Muscle layer of duodenum (tissue), 2 donors: ENCODE measurements at regions not wholly inside any gene's neighbourhood (a gene's known extent, or its start where the extent isn't known, plus 50 kb on each side); places are given as distances from the start of the nearest gene placed in this dataset.

Experiments used
- H3K27ac ChIP-seq: one replicate; pipeline ENCODE4 v1.7.0; 2013; ENCODE audit warnings: mild to moderate bottlenecking, low read length
- H3K27me3 ChIP-seq: one replicate; pipeline ENCODE4 v1.7.0; 2013; ENCODE audit warnings: low read depth, mild to moderate bottlenecking, control low read depth, low read length
- H3K36me3 ChIP-seq, 2 donors: one replicate each; pipeline ENCODE4 v1.7.0; 2013; ENCODE audit warnings: low read length in 2 of 2, control low read depth in 1 of 2, mild to moderate bottlenecking in 1 of 2; ENCODE audit not compliant: insufficient read depth in 2 of 2, control insufficient read depth in 1 of 2
- H3K4me1 ChIP-seq, 2 donors: one replicate each; pipeline ENCODE4 v1.7.0; 2013; ENCODE audit warnings: low read length in 2 of 2, mild to moderate bottlenecking in 2 of 2, control low read depth in 1 of 2, moderate library complexity in 1 of 2; ENCODE audit not compliant: insufficient read depth in 2 of 2, control insufficient read depth in 1 of 2
- H3K4me3 ChIP-seq, 2 donors: one replicate each; pipeline ENCODE4 v1.7.0; 2013; ENCODE audit warnings: low read length in 2 of 2, low read depth in 1 of 2, mild to moderate bottlenecking in 1 of 2
- H3K9me3 ChIP-seq, 2 donors: one replicate each; pipeline ENCODE4 v1.7.0; 2013; ENCODE audit warnings: low read length in 2 of 2, control low read depth in 1 of 2, mild to moderate bottlenecking in 1 of 2; ENCODE audit not compliant: control insufficient read depth in 1 of 2
- donor health status: healthy.

DNA sequence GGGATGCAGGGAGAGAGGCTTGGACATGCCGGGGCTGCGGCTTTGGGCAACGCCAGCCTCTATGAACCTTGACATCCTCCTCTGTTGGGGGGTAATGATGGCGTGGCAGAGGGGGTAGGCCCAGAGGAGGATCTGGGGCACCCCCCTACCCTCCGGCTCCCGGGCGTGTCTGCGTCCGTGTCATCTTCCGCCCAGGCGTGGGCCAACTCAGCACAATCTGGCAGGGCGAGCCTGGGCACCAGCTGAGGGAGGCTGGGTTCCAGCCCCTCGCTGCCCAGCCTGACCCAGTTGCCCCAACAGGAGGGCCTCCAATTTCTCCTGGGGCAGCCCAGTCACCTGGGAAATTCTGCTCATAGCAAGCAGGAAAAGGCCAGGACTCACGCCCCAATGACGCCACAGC is 62.9 kb upstream of the IL17B start:
- Histone ChIP-seq H3K36me3 (no peaks in the 10 kb centered on the region), H3K4me3 (no peak overlapping the region), H3K4me1 (peaks cover 2 to 7% of the 10 kb centered on the region in 2 donors), H3K27me3 (no peaks in the 10 kb centered on the region), H3K27ac (no peak overlapping the region), H3K9me3 (no peaks in the 10 kb centered on the region)

DNA sequence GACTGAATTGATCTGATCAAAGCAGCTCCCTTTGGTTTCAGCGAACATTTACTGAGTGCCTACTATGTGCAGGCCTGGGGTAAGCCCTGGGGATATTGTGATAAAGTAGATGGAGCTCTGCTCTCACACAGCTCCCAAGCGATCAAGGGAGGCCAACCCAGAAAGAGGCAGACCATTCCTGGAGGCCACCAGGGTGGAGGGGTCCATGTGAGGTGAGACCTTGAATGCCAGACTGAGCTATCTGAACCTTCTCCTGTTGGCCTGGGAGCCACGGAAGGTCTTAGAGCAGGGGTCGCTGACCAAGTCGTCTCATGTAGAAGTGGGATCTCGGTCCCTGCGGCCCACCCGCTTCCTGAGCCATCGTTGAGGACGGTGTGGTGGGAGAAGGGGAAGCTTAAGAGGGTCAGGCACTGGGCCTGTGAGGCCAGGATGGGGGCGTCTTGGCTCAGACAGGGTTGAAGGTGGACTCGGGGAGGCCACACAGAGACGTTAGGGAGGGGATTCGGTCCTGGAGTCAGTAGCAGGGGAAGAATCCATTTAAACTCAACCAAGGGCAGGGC is 62.2 kb upstream of the IL17B start:
- Histone ChIP-seq H3K36me3 (no peaks in the 10 kb centered on the region), H3K27ac (no peak overlapping the region), H3K9me3 (no peaks in the 10 kb centered on the region)

DNA sequence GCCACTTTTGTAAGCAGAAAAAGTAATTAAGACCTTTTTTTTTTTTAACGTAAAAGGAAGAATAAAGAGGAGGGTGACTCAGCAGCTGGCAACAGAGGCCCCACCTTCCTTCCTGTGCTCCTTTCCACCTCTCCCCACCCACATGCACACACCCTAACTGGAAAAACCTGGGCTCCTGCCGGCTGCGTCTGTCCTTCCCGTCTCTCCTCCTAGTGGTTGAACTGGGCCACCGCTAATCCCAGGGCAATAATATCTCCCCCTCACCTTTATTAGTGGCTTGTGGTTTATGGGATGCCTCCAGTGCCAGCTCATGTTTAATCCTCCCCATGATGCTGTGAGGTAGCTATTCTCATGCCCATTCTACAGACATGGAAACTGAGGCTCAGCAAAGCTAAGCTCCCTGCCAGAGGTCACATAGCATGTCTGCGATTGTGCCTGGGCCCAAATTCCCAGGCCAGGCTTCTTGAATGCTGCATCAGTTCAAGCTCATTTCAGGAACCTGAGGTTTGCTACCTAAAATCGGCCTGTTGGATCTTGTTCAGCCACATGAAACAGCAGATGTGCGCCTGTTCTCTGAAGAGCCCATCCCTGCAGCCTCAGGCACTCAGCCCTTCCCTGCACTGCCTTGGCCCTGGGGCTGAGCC is 60.9 kb upstream of the IL17B start:
- Histone ChIP-seq H3K9me3 (no peaks in the 10 kb centered on the region), H3K27ac (peak overlapping the region; percentile 14), H3K27me3 (no peaks in the 10 kb centered on the region), H3K4me1 (peaks cover 2 to 17% of the 10 kb centered on the region in 2 donors), H3K4me3 (no peak overlapping the region), H3K36me3 (no peaks in the 10 kb centered on the region)

More for the DNA sequence above, 62.2 kb upstream of the IL17B start:
- Histone ChIP-seq H3K4me1 (peaks cover 2 to 10% of the 10 kb centered on the region in 2 donors), H3K4me3 (no peak overlapping the region), H3K27me3 (no peaks in the 10 kb centered on the region)

DNA sequence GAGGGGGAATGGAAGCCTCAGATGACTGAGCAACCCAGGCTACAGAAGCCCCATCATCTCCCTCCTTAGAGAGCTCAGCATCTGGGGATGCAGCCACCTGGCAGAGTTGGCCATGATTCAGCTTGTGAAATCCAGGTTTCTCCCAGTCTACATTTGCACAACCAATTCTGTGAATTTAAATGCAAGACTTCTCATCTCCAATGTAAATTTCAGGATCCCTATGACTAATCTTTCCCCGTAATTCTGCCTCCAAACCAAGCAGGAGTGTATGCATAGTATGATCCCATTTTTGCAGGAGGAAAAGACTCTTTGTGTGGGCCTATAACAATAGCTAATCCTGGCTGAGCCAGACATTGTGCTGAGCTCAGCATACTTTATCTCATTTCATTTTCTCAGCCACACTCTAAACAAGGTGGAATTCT is 59.6 kb upstream of the IL17B start:
- H3K4me3 ChIP-seq, result no peak overlapping the region
- H3K27me3 ChIP-seq, result no peaks in the 10 kb centered on the region
- H3K36me3 ChIP-seq, result no peaks in the 10 kb centered on the region
- H3K27ac ChIP-seq, result no peak overlapping the region
- H3K4me1 ChIP-seq, result peaks cover 2 to 17% of the 10 kb centered on the region in 2 donors
- no peaks in the 10 kb centered on the region for H3K9me3 ChIP-seq

DNA sequence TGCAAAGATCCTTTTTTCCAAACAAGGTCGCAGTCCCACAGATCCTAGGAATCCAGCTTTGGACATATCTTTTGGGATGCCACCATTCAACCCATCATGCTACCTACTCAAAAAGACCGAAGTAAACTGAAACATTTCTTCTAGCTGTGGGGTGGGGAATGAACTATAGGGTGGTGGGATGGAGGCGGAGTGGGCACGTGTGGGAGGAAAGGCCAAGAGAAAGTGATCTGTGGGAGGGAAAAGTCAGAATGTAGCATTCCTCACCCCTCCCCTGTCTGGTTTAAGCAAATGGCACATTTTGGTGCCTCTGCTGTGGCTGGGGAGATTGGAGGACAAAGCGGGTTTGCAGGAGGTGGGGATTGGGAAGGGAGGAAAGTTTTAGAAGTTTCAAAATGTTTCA is 59.2 kb upstream of the IL17B start:
- no peak overlapping the region for H3K27ac ChIP-seq
- H3K4me3 ChIP-seq, result no peak overlapping the region
- no peaks in the 10 kb centered on the region for H3K36me3 ChIP-seq
- no peaks in the 10 kb centered on the region for H3K9me3 ChIP-seq
- peaks cover 2 to 17% of the 10 kb centered on the region in 2 donors for H3K4me1 ChIP-seq
- H3K27me3 ChIP-seq, result no peaks in the 10 kb centered on the region

DNA sequence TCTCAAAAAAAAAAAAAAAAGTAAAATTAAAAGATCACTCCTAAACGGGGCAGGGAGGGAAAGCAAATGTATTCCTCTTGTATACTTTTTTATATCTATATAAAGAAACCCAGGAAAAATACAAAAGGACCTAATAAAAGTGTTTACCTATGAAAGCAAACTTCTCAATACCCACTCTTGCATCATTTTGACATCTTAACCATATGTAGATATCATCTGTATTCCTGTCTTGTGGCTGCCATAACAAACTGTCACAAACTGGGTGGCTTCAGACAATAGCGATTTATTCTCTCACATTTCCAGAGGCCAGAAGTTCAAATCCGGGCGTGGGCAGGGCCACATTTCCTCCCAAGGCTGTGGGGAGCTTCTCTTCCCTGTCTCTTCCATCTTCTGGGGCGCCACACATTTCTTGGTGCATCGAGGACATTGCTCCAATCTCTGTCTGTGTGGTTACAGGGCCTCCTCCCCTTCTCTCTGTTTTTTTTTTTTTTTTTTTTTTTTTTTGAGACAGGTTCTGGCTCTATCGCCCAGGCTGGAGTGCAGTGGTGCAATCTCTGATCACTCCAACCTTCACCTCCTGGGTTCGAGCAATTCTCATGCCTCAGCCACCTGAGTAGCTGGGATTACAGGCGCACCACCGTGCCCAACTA is 58.4 kb upstream of the IL17B start:
- no peaks in the 10 kb centered on the region for H3K36me3 ChIP-seq
- H3K27me3 ChIP-seq, result no peaks in the 10 kb centered on the region
- no peak overlapping the region for H3K27ac ChIP-seq
- no peaks in the 10 kb centered on the region for H3K9me3 ChIP-seq
- H3K4me3 ChIP-seq, result no peak overlapping the region
- peaks cover 2 to 17% of the 10 kb centered on the region in 2 donors for H3K4me1 ChIP-seq

DNA sequence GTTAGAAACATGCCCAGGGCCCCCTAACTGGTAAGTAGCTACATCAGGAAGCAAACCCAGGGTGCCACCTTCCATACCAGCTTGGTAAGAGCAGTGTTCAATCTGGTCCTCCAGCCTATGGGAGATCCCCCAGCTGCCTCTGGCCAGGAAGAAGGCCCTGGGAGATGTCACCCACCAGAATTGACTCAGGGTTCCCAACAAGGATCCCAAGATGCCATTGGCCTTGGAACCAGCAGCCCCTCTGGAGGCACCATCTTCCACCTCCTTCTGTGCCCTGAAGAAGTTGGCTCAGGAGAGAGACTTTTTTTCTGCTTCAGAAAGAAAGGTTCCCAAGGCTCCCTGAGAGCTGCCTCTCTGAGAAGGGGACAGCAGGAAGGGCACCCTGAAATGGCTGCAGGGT is 56.6 kb upstream of the IL17B start:
- no peaks in the 10 kb centered on the region for H3K27me3 ChIP-seq
- H3K36me3 ChIP-seq, result no peaks in the 10 kb centered on the region
- peaks cover 0 to 13% of the 10 kb centered on the region in 2 donors for H3K4me1 ChIP-seq
- H3K9me3 ChIP-seq, result no peaks in the 10 kb centered on the region
- H3K27ac ChIP-seq, result no peak overlapping the region
- H3K4me3 ChIP-seq, result no peak overlapping the region

DNA sequence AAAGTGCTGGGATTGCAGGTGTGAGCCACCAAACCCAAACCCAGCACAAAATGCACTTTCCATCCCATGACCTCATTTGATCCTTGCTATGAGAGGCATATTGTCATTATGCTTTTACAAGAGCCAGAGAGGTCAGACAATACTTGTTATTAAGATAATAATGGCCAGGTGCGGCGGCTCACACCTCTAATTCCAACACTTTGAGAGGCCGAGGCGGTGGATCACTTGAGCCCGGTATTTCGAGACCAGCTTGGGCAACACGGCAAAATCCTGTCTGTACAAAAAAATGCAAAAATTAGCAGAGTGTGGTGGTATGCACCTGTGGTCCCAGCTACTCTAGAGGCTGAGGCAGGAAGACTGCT is 55.9 kb upstream of the IL17B start:
- no peak overlapping the region for H3K27ac ChIP-seq

DNA sequence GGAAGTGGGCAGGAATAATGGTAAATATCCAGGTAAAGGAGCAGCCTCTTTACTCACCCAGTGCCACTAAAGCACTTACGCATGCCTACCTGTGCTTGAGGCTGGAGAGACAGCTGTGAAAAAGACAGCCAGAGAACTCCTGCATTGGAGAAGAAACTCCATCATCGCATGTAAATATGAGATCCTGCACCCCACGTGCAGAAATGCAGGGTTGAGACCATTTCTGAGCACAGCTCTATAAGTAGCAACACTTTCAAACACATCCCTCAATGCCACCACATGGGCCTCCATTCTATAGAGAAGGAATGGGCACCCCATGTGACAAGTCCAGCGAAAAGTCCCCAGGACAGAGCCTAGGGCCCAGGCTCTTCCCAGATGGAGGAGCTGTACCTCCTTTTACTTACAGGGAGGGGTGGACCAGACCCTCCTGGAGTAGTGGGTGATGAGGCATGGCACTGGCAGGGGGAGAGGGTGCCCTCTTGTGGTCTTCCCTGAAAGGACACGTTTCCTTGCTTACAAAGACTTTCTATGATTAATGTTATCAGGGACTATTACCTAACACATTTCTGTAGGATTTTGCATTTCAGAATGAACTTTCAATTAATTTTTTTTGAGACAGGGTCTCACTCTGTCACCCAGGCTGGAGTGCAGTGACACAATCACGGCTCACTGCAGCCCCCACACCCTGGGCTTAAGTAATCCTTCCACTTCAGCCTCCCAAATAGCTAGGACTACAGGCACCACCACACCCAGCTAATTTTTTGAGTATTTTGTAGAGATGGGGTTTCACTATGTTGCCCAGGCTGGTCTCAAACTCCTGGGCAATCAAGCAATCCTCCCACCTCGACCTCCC is 55.3 kb upstream of the IL17B start:
- Histone ChIP-seq H3K4me1 (peaks cover 0 to 18% of the 10 kb centered on the region in 2 donors), H3K27ac (no peak overlapping the region), H3K9me3 (no peaks in the 10 kb centered on the region), H3K4me3 (no peak overlapping the region), H3K36me3 (peaks cover 6 to 8% of the 10 kb centered on the region in 2 donors), H3K27me3 (no peaks in the 10 kb centered on the region)

More for the DNA sequence above, 55.9 kb upstream of the IL17B start:
- H3K36me3 ChIP-seq, result peaks cover under 1 to 2% of the 10 kb centered on the region in 2 donors
- peaks cover 0 to 13% of the 10 kb centered on the region in 2 donors for H3K4me1 ChIP-seq
- H3K27me3 ChIP-seq, result no peaks in the 10 kb centered on the region
- no peak overlapping the region for H3K4me3 ChIP-seq
- H3K9me3 ChIP-seq, result no peaks in the 10 kb centered on the region

DNA sequence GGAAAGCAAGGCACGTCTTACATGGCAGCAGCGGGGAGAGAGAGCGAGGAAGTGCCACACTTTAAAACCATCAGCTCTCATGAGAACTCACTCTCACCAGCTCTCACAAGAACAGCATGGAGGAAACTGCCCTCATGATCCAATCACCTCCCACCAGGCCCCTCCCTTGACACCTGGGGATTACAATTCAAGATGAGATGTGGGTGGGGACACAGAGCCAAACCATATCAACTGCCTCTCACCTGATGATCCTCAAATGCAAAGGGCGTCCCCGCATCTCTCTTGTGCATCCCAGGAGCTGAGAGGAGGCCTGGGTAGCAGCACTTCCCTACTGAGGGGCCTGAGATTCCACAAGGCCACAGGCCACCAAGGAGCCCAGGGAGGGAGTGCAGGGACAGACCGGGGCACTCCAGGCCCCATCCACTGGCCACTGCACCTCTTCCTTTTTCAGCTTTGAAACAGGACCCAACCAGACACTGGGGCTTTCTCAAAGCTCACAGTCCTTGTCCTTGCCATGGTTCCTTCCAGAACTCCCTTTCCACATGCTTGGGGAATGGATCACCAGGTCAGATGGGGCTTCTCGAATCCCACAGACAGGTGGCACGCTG is 54.5 kb upstream of the IL17B start:
- Histone ChIP-seq H3K27ac (no peak overlapping the region), H3K4me3 (no peak overlapping the region), H3K9me3 (no peaks in the 10 kb centered on the region), H3K36me3 (peaks cover 6 to 15% of the 10 kb centered on the region in 2 donors), H3K27me3 (no peaks in the 10 kb centered on the region), H3K4me1 (peaks cover 0 to 18% of the 10 kb centered on the region in 2 donors)
